Fibroblast of peridontal ligament (primary cell): ENCODE measurements at regions not wholly inside any gene's neighbourhood (a gene's known extent, or its start where the extent isn't known, plus 50 kb on each side); places are given as distances from the start of the nearest gene placed in this dataset.

Source experiments
- DNase-seq: peaks from one replicate; pipeline ENCODE4 v3.0.0-alpha.2; 2010; ENCODE audit errors: extremely low read depth

DNA sequence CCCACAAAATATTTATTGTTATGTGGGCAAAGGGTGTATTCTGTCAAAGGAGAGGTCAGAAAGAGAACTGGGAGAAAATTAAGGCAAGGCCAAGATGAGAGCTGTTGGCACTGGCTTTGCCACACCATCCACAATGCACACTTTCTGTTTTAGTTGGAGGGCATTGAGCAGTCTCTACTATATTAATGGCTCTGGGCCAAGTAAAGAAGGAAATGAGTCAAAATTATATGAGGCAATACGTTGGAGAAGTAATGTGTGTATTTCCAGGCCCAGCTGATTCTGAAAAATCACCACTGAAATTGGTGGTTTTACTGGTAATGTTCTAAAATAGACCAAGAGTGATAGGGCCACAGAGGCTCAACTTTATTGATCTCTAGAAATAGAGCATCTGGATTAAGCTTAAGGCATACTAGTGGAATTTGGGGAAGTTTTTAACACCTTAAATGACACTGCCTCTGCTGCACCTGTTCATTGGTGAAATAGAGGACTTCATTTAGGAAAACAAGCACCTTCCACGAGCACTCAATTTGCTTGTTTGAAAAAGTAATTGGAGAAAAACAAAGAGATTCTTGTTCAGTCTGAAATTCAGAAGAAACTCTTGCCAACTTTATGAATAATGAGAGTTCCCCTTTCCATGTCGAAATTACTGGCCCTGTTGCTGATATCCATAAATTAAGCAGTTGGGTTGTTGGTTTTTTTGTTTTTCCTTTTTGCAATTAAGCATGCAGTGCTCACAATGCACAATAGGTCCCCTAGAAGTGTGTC is 424.9 kb downstream of the ADGRL2 start:
- peak; percentile 75 for DNase-seq

DNA sequence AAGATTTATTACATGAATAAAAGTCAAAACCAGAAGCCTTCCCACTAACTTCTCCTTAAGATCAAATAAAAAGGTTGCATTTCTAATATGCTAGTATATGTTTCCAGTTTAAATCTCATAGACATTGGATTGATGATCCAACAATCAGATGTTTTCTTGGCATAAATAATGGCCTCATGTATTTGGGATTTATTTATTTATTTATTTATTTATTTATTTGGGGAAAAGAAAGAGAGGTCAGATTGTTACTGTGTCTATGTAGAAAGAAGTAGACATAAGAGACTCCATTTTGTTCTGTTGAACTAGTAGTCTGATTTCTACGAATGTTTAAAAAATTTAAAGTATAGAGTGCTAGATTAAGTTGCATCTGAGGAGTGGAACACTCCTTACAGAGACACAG is 422.4 kb downstream of the ADGRL2 start:
- DNase-seq = no peak

DNA sequence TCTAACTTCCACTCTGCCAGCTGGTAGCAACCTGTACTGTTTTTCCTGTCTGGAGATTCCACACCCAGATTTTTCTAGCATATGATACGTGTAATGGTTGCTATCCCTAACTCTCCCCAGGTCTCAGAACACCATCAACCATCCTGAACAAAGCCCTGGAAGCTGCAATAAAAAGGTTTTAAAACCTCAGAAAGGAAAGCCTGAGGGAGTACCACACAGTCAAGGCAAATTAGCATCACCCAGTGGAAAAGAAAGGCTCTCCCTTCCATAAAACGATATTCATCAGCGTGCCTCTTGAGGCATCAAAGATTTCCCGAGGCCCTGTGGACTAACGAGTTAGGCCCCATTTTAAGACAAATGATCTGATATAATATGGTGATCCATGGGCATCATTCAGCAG is 421.0 kb downstream of the ADGRL2 start:
- DNase-seq = no peak

DNA sequence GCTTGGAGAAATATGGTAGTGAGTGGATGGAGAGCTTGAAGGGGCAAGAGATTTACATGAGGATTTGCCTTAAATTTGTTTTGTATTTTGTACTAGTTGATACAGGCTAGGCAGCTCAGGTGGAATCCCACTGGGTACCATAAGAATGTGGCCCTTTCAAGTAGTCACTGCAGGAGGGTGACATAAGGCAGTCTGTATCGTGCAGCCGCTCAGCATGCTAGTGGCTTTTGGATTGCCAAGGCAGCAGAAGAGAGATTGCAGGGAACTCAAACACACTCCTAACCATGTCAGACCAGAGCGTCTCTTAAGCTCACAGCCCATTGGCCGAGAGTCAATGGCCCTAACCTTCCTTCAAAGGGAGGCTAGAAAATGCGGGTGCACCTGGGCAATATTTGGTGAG is 420.0 kb downstream of the ADGRL2 start:
- DNase-seq = no peak

DNA sequence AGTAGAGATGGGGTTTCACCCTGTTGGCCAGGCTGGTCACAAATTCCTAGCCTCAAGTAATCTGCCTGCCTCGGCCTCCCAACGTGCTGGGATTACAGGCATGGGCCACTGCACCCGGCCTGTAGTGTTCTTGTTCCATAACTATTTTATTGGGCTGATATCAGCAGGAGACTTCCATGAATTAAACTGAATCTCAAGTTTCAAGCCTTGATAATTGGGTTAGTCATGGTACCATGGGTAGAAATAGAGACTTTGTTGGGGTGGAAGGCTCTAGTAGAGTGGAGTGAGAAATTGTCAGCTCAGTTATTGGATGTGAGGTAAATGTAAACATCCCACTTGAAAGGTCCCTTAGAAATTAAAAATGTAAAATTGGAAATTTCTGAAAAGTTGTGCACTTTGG is 419.1 kb downstream of the ADGRL2 start:
- no peak for DNase-seq

DNA sequence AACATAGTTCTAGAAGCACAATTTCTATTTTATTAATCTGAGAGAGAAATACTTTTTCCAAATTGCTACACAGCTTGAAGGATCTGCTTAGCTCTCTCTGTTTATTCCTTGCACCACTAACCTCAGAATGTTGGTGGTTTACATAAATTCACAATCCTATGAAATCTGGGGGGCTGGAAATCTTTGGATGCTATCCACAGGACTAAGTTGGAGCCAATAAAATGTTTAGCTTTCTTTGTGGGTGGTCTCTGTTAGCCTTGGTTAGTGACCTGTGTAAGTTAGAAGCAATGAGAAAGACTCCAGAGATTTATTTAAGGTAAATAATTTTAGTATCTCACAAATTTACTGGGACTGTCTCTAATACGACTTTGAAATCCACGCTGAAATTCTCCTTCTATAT is 418.1 kb downstream of the ADGRL2 start:
- DNase-seq = no peak

DNA sequence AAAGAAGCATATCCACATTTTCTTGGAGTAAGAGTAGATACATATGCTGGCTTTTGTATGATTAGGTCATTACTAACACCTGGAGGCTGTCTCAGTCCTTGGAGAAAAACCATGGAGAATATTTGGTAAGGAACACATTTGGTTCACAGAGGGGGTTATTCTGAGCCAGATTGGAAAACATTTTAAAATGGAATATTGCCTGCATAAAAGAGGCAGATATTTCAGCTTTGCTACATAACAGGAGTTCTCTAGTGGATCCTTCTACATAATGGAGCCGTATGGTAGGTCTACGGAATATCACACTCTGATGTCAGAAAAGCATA is 415.1 kb downstream of the ADGRL2 start:
- DNase-seq = no peak

DNA sequence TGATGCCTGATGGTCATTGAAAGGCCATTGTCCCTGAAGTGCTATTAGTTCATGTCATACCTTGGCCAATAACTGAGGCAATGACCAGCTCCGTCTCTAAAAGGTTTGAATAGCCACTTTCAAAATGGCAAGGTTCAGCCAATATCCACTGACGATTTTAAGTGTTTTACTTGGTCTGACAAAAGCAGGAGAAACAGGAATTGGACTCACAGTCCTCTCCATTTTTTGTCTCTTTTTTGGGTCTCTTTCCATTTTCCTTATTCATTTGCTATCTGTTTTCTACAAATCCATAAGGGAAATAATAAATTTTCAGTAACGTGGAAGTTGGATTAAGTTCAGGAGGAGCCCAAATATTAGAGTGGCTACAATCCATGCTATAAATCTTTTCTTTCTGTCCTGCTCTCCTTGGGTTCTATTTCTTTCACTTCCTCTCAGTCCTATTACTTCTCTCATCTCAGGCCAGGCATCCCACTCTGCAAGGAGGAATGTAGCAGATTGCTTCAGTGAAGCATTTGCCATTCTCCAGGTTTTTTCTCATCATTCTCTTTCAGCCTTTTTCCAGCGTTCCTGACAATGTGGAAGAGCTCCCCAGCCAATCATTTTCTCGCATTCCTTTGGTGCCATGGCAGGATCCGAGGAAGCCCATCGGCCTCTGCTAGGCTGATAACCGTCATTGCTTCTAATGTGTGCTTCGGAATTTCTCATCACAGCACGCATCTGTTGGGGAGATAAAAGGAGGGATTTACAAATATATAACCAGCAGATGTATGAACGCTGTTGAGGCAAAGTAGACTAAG is 414.5 kb downstream of the ADGRL2 start:
- DNase-seq = no peak

DNA sequence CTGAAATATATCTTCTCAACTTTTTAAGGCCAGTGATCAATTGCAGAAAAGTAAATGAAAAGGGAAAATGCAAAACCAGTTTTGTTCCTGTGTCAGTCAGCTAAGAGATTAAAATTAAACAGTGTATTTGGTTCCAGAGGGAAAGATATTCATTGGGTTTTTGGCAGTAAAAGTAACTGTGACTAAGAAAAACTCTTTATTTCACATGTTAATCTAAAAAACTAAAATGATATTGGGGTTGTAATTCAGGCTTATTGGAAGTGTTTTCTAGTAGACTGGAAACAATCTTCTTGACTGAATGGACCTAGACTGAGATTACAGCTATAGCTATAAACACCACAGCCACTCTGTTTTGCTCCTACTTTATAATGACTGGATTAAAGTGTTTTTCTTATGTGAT is 413.9 kb downstream of the ADGRL2 start:
- no peak for DNase-seq

DNA sequence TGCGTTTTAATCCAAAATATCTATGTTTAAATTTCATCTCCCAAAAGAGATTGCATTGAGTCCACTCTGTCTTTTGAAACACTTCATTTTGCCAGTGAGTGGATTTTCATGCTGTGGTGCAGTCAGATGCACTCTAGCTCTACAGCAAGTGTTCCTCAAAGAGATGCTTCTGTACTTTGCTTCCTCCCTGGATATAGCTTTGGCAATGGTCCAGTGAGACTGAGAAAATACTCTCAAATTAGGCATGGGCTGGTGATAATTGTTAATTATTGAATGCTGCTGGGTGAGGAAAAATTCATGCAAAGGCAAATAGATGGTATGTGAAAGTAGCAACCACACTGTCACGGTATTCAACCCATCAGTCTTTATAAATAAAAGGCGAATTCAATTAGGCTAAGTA is 396.9 kb downstream of the ADGRL2 start:
- no peak for DNase-seq

DNA sequence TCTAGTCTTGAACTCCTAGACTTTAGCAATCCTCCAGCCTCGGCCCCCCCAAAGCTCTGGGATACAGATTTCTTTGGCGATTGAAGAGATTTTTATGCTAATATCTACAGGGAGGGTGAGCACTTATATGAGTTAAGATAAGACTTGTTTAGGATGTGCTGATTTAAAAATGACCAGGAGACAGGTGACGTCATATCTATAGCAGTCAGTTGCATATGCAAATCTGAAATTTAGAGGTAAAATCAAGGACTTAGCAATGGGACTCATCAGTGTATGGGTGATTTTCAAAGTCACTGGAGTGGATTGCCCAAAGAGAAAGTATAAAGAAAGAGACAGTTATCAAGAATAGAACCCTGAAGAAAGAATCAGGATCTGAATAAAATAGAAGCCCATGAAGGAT is 394.5 kb downstream of the ADGRL2 start:
- no peak for DNase-seq

DNA sequence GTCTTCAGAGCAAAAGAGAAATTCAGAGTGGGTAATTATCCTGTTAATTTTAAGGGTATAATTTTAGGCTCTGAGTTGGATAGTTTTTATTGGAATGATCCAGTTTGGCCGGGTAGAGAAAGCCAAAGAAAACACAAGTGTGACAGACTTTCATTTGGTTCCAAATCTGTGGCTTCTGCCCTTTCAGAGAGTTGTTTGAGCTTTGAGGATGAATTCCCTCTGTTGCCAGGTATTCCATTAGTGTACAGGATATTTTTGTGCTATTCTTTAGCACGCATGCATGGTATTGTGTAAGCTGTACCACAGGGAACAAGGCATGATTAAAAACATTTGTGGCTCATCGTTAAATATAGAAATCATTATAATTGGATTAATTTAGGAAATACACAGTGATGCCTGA is 384.4 kb downstream of the ADGRL2 start:
- DNase-seq = peak; percentile 38

DNA sequence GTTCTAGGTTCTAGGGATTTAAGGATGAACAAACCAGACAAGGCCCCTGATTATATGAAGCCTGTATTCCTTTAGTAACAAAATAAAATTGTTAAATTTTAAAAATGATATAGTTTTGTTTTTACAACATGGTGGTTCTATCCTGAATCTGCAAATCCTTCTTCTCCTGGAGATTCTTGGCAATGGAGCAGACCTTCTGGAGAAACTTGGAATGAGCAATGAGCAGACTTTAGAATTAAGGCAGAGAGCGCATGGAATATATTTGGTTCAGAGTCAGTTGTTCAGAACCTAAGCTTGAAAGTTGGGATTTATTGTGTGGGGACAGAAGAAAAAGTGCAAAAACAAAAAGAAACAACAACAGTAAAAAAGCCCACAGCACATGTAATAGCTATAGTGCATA is 381.1 kb downstream of the ADGRL2 start:
- DNase-seq = no peak

DNA sequence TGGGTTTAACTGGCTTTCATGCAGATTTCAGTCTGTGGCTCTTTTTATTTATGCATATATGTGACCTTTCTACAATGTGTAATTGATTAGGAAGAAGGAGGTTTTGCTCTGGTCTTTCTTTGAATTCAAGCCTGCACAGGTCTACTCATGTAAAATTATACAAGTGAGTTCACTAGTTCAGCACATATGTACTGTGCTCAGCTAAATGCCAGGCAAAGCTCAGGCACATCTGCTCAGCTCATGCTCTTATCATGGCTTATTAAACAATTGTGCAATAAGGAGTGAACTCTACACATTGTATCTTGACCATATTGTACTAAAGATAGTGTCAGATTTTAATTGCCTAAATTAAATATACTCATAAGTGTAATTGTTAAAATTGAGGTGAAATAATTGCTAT is 378.4 kb downstream of the ADGRL2 start:
- DNase-seq = peak; percentile 8

DNA sequence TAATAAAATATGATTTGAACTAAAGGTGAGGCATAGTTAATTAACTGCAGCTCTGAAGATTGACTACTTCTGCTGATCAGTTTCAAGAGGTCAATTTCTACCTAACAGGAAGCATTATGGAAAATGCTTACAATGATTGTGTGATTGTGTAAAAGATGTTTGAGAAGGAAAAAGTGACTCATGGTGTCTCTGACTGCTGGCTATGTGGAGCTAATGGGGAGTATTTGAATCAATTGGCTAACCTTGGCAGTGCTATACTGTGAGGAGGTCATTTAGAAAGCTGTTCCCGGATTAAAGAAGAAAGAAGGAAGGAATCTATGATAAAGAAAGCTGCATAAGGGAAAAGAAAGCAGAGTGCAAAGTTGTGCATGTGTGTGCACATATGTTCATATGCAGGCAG is 376.5 kb downstream of the ADGRL2 start:
- DNase-seq = peak; percentile 60

DNA sequence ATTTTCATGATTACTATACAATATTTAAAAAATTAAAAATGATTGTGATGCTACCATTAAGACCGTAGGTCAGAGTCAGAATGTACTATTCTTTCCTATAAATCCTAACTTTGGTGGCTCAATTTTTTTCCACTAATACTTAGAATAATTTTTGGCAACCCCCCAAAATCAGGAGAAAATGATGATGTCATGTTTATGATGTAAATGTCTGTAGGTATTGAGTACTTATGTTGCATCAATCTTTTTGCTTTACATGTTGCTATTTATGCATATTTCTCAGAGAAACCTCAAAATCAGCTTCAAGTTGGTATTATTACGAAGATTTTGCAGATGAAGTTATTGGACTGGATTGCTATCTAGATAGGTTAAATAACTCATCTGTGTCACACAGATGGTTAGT is 371.2 kb downstream of the ADGRL2 start:
- DNase-seq = no peak

DNA sequence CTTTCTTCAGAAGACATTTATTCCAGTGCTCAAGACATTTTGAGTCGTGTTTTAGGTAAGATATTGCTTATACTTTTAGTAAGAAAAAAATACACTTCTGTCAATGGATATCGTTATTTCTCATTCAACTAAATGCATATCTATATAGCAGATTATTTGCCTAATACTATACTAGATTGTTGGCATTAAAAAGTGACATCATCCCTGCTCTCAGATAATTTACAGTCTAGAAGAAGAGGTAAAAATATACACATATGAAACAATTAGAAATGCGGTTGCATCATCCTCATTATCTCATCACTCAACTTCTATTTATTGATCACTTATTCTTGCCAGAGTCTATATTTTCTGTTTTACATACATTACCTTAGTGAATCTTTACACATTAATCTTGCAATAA is 367.7 kb downstream of the ADGRL2 start:
- no peak for DNase-seq

DNA sequence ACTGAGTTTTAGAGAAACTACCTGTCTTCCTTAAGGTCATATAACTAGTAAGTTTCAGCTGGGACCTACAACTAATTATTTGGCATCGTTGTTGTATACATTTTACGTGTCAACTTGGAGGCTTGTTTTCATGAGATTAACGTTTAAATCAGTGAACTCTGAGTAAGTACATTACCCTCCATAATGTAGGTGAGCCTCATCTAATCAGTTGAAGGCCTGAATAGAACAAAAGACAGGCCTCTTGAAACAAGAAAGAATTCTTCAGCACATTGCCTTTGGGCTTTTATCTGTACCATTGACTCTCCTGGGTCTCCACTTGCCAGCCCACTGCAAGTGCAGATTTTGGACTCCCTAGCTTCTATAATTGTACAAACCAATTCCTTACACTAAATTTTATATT is 364.6 kb downstream of the ADGRL2 start:
- no peak for DNase-seq

DNA sequence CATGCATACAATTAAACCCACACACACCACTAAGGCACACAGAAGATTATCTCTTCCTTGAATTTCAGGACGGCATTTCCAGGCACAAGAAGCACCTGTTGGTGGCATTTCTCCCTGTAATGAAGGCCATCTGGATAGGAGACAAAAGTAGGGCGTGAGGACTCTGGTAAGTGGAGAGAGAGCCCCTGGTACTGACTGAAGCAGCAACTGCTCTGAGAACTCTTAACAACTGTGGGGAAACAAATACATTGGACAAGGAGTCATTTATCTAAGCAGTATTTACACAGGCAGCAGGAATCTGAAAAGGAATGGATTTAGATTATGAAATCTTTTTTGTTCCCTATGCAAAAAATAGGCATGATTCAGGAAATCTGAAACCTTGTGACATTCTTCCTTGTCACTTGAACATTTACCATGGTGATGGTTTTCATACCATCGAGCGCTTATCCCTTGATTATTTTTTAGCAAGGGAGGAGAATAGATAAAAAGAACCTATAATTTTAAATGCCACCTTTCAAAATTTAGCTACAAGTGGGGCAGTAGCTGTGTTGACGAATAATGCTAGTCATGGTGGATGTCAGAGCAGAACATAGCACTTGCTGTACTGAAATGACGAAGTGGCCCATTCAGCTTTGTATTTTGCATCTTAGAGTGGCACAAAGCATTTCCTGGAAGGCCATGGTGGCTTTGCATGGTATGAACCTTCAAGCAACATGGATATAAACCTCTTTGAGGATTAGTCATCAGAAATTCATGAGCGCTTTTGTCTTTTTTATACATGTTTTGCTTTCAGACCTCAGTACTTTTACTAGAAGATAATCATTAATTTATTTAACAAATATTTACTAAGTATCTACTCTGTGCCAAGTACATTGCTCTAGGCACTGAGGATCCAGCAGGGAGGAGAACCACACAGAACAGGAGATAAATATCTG is 362.0 kb downstream of the ADGRL2 start:
- peak; percentile 18 for DNase-seq

DNA sequence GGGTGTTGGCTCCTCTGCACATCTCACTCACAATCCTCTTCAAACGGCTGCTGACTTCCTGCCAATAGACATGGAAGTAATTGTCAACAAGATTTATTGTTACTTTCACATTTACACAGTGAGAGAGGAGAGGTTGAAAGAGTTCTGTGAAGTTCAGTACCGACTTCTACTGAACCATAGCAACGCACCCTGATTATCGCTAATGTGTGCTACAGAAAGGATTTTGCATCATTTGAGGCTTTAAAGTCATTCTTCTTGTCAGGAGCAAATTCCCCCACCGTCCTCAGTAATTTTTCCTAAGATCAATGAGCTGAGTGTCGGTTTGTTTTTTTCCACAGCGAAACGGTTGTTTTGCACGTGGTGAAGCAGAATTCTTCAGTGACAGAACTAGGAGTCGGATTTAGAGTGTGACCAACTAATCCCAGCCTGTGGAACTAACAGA is 361.0 kb downstream of the ADGRL2 start:
- DNase-seq = peak; percentile 8

DNA sequence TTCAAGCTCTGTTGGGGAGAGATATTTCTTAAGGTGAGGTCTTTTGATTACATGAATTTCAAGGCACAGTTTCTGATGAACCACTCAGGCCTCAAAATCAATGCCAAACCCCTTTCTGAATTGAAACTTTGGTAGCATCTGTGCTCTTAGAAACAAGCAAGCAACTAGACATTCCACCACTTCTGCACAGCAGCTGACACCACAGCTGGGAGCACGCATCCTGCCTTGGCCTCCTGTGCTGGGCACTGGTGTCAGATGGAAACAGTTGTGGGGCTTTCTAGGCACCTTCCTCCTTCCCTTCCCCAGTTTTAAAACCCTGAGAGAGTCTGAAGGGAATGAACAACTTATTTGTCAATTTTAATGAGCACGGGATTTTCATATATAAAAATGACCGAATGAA is 360.2 kb downstream of the ADGRL2 start:
- no peak for DNase-seq

DNA sequence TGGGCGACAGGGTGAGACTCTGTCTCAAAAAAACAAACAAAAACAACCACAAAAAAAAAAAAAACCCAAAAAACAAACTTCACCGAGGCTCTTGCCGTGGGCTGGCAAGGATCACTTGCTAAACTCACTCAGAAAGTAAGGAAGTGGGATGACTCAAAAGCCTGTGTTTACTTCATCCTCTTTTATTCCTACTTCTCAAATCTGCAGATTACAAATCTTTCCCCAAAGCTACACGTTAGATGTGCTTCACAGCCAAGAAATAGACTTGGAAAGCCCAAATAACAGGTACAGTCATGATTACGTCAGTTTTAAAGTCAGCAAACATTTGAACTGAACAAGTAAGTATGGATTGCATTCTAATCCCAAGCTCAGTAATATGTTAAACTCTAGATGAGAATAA is 359.3 kb downstream of the ADGRL2 start:
- DNase-seq = peak; percentile 55
